IMR-90 (cell line): ENCODE measurements at regions not wholly inside any gene's neighbourhood (a gene's known extent, or its start where the extent isn't known, plus 50 kb on each side); places are given as distances from the start of the nearest gene placed in this dataset.

Source experiments
- ATAC-seq: fragments of 200-7000 bp; cut with Tn5 transposase; 2 replicates; pipeline ENCODE4 v1.9.1; 2020; ENCODE audit warnings: low read depth, mild to moderate bottlenecking, moderate library complexity
- BruUV-seq: library from RNA; stranded (reverse); fragments of 400-500 nt; replicated peaks from 2 replicates; lab custom pipeline; 2021; lab: Mats Ljungman, UMichigan
- CTCF ChIA-PET: fragments of 300-600 bp; formaldehyde crosslinking; extraction: SDS; loops from one replicate; lab custom pipeline; 2021; ENCODE audit warnings: antibody characterized with exemption; lab: Yijun Ruan, JAX
- POLR2A ChIA-PET: fragments of 300-600 bp; sonication (Branson Sonifier 250); formaldehyde crosslinking; loops from one replicate; lab custom pipeline; 2022; ENCODE audit warnings: antibody characterized with exemption; ENCODE audit not compliant: unreplicated experiment; lab: Charles Lee
- DNase-seq: peaks from one replicate; pipeline ENCODE4 v3.0.0; 2013
- H2AFZ ChIP-seq: replicated peaks from 2 replicates; pipeline ENCODE3; 2013; ENCODE audit warnings: low read length, mild to moderate bottlenecking; ENCODE audit not compliant: poor library complexity
- H2AK5ac ChIP-seq: 2 replicates; pipeline ENCODE4 v1.6.1; 2013; ENCODE audit warnings: low read depth, low read length, inconsistent platforms
- H2AK9ac ChIP-seq: replicated peaks from 2 replicates; pipeline ENCODE3; 2013; ENCODE audit warnings: mild to moderate bottlenecking, low read depth, low read length, moderate library complexity; ENCODE audit not compliant: poor library complexity
- H2BK120ac ChIP-seq: 2 replicates; pipeline ENCODE4 v1.6.1; 2013; ENCODE audit warnings: low read depth, low read length, inconsistent platforms
- H2BK15ac ChIP-seq: 3 replicates; pipeline ENCODE4 v1.6.1; 2013; ENCODE audit warnings: low read depth, low read length, inconsistent platforms
- H2BK20ac ChIP-seq: 2 replicates; pipeline ENCODE4 v1.6.1; 2013; ENCODE audit warnings: low read depth, mild to moderate bottlenecking, inconsistent platforms, low read length, moderate library complexity
- H2BK5ac ChIP-seq: 2 replicates; pipeline ENCODE4 v1.6.1; 2013; ENCODE audit warnings: mild to moderate bottlenecking, low read depth, low read length, inconsistent platforms; ENCODE audit not compliant: poor library complexity, severe bottlenecking
- H3K14ac ChIP-seq: replicated peaks from 2 replicates; pipeline ENCODE4 v1.6.1; 2013; ENCODE audit warnings: low read depth, low read length, inconsistent platforms
- H3K18ac ChIP-seq: 2 replicates; pipeline ENCODE4 v1.6.1; 2013; ENCODE audit warnings: low read depth, low read length, control low read depth
- H3K23ac ChIP-seq: 2 replicates; pipeline ENCODE4 v1.6.1; 2013; ENCODE audit warnings: low read depth, low read length, inconsistent platforms
- H3K27ac ChIP-seq: 2 replicates; pipeline ENCODE4 v1.5.1; 2013; ENCODE audit warnings: mild to moderate bottlenecking, control low read depth, low read length; ENCODE audit not compliant: insufficient read depth
- H3K27me3 ChIP-seq: 2 replicates; pipeline ENCODE4 v1.6.1; 2013; ENCODE audit warnings: low read length; ENCODE audit not compliant: control insufficient read depth, insufficient read depth
- H3K36me3 ChIP-seq: 2 replicates; pipeline ENCODE4 v1.6.1; 2013; ENCODE audit warnings: low read length, mixed read lengths; ENCODE audit not compliant: control insufficient read depth, insufficient read depth
- H3K4ac ChIP-seq: 2 replicates; pipeline ENCODE4 v1.6.1; 2013; ENCODE audit warnings: low read depth, low read length, inconsistent platforms
- H3K4me1 ChIP-seq: 2 replicates; pipeline ENCODE4 v1.6.1; 2013; ENCODE audit warnings: low read length, mixed read lengths; ENCODE audit not compliant: control insufficient read depth, insufficient read depth
- H3K4me2 ChIP-seq: 2 replicates; pipeline ENCODE4 v1.6.1; 2013; ENCODE audit warnings: low read depth, mild to moderate bottlenecking, control low read depth, low read length, moderate library complexity
- H3K4me3 ChIP-seq: 2 replicates; pipeline ENCODE4 v1.5.1; 2013; ENCODE audit warnings: low read depth, mild to moderate bottlenecking, control low read depth, low read length, moderate library complexity; ENCODE audit not compliant: insufficient read depth
- H3K56ac ChIP-seq: 2 replicates; pipeline ENCODE4 v1.6.1; 2013; ENCODE audit warnings: low read length, inconsistent platforms; ENCODE audit not compliant: insufficient read depth; ENCODE audit errors: extremely low read depth
- H3K79me1 ChIP-seq, 2 experiments: 2 replicates each; pipeline ENCODE4 v1.6.1; 2013; ENCODE audit warnings: low read length in 2 of 2, inconsistent platforms in 1 of 2, low read depth in 1 of 2
- H3K9ac ChIP-seq: 2 replicates; pipeline ENCODE4 v1.6.1; 2013; ENCODE audit warnings: low read depth, low read length, control low read depth
- H3K9me1 ChIP-seq: 2 replicates; pipeline ENCODE4 v1.6.1; 2013; ENCODE audit warnings: low read length, inconsistent platforms; ENCODE audit not compliant: insufficient read depth
- H3K9me3 ChIP-seq: 2 replicates; pipeline ENCODE4 v1.6.1; 2013; ENCODE audit warnings: low read length; ENCODE audit not compliant: control insufficient read depth, insufficient read depth
- H4K20me1 ChIP-seq: 2 replicates; pipeline ENCODE4 v1.6.1; 2013; ENCODE audit warnings: low read length, inconsistent platforms; ENCODE audit not compliant: insufficient read depth
- H4K5ac ChIP-seq: 2 replicates; pipeline ENCODE4 v1.6.1; 2013; ENCODE audit warnings: mild to moderate bottlenecking, low read depth, low read length, control low read depth
- H4K8ac ChIP-seq, 2 experiments: 2 replicates each; pipeline ENCODE4 v1.6.1; 2013; ENCODE audit warnings: low read depth in 2 of 2, low read length in 2 of 2, control low read depth in 1 of 2, inconsistent platforms in 1 of 2
- H4K91ac ChIP-seq: 2 replicates; pipeline ENCODE4 v1.6.1; 2013; ENCODE audit warnings: low read depth, low read length, inconsistent platforms; ENCODE audit not compliant: insufficient read depth
- BHLHE40 ChIP-seq: fragments of 150-350 bp; IDR thresholded peaks from 2 replicates; pipeline ENCODE4 v1.6.1; 2016; ENCODE audit warnings: mild to moderate bottlenecking, low read depth, low read length
- CEBPB ChIP-seq: IDR thresholded peaks from 2 replicates; pipeline ENCODE4 v1.6.1; 2012; ENCODE audit warnings: low read depth, low read length, improper control_type of control experiment
- CHD1 ChIP-seq: IDR thresholded peaks from 2 replicates; pipeline ENCODE4 v1.6.1; 2012; ENCODE audit warnings: low read depth, low read length, improper control_type of control experiment
- CTCF ChIP-seq: conservative IDR thresholded peaks from 2 replicates; pipeline ENCODE4 v1.5.1; 2012; ENCODE audit warnings: mild to moderate bottlenecking, low read depth, low read length, improper control_type of control experiment
- ELK1 ChIP-seq: fragments of 150-350 bp; IDR thresholded peaks from 2 replicates; pipeline ENCODE4 v1.6.1; 2016; ENCODE audit warnings: low read depth, mild to moderate bottlenecking, low read length, moderate library complexity, borderline replicate concordance
- FOS ChIP-seq: fragments of 150-350 bp; IDR thresholded peaks from 2 replicates; pipeline ENCODE4 v1.6.1; 2016; ENCODE audit warnings: low read depth, low read length
- MAFK ChIP-seq: IDR thresholded peaks from 2 replicates; pipeline ENCODE4 v1.6.1; 2012; ENCODE audit warnings: low read depth, low read length, improper control_type of control experiment
- MAZ ChIP-seq: IDR thresholded peaks from 2 replicates; pipeline ENCODE4 v1.6.1; 2012; ENCODE audit warnings: low read depth, mild to moderate bottlenecking, low read length, improper control_type of control experiment, moderate library complexity, borderline replicate concordance
- MXI1 ChIP-seq: IDR thresholded peaks from 2 replicates; pipeline ENCODE4 v1.6.1; 2012; ENCODE audit warnings: low read depth, mild to moderate bottlenecking, low read length, moderate library complexity, borderline replicate concordance
- NFE2L2 ChIP-seq: fragments of 150-350 bp; IDR thresholded peaks from 2 replicates; pipeline ENCODE4 v1.6.1; 2016; ENCODE audit warnings: low read depth, mild to moderate bottlenecking, low read length
- POLR2A ChIP-seq: IDR thresholded peaks from 2 replicates; pipeline ENCODE4 v1.6.1; 2012; ENCODE audit warnings: mild to moderate bottlenecking, low read depth, low read length
- RAD21 ChIP-seq: IDR thresholded peaks from 2 replicates; pipeline ENCODE4 v1.6.1; 2012; ENCODE audit warnings: low read length, improper control_type of control experiment
- RCOR1 ChIP-seq: IDR thresholded peaks from 2 replicates; pipeline ENCODE4 v1.6.1; 2012; ENCODE audit warnings: mild to moderate bottlenecking, low read length, improper control_type of control experiment; ENCODE audit not compliant: insufficient replicate concordance
- RFX5 ChIP-seq: IDR thresholded peaks from 2 replicates; pipeline ENCODE4 v1.8.0; 2012; ENCODE audit warnings: low read depth, mild to moderate bottlenecking, low read length, moderate library complexity
- SMC3 ChIP-seq: fragments of 150-350 bp; IDR thresholded peaks from 2 replicates; pipeline ENCODE4 v1.6.1; 2016; ENCODE audit warnings: low read depth, mild to moderate bottlenecking, antibody characterized with exemption, low read length, moderate library complexity
- USF2 ChIP-seq: fragments of 150-350 bp; IDR thresholded peaks from 2 replicates; pipeline ENCODE4 v1.6.1; 2017; ENCODE audit warnings: mild to moderate bottlenecking, antibody characterized with exemption, low read length, low read depth
- WGBS, 2 experiments: methylation state at CpG; one replicate each; pipeline versions ENCODE4 v1.1.5 to v1.1.7; 2013; ENCODE audit warnings: missing lambda C conversion rate in 2 of 2; ENCODE audit not compliant: insufficient read length in 1 of 2; ENCODE audit errors: extremely low coverage in 2 of 2; 5-methylcytosine and 5-hydroxymethylcytosine counted together
- dilution Hi-C: fragments of 300-500 bp; cut with HindIII; formaldehyde crosslinking; loops from one replicate; pipeline ENCODE4 v1.14.3; 2018; ENCODE audit warnings: low sequenced_read_pairs; ENCODE audit not compliant: unreplicated experiment
- in situ Hi-C: fragments of 300-500 bp; cut with MboI; formaldehyde crosslinking; loops from 3 replicates; pipeline ENCODE4 v1.14.3; 2019; ENCODE audit warnings: low sequenced_read_pairs, inconsistent platforms, mixed read lengths
- intact Hi-C: fragments of 100-400 bp; cut with micrococcal nuclease; formaldehyde crosslinking; loops from 2 replicates; pipeline ENCODE4 v1.10.0; 2022

GRCh38 chr4:71163317-71163716 is 169.9 kb downstream of the DCK start:
- ChIA-PET CTCF (no interaction called here), POLR2A (no interaction called here)
- Histone ChIP-seq H2AFZ (no peak overlapping the region), H3K9me3 (no peaks in the 10 kb centered on the region), H3K9me1 (no peaks in the 10 kb centered on the region), H3K18ac (no peak overlapping the region), H3K27ac (no peak overlapping the region), H3K27me3 (no peaks in the 10 kb centered on the region), H2AK5ac (no peak overlapping the region), H3K56ac (no peak overlapping the region), H2BK15ac (no peak overlapping the region), H3K4me1 (peaks cover 3% of the 10 kb centered on the region), H3K9ac (no peak overlapping the region), H4K20me1 (no peaks in the 10 kb centered on the region), H3K36me3 (no peaks in the 10 kb centered on the region), H4K8ac (no peak overlapping the region), H2BK5ac (no peak overlapping the region), H3K4ac (no peak overlapping the region), H3K14ac (no peak overlapping the region), H2AK9ac (no peak overlapping the region), H3K79me1 (no peaks in the 10 kb centered on the region), H3K4me2 (no peak overlapping the region), H4K91ac (no peak overlapping the region), H3K4me3 (no peak overlapping the region), H3K23ac (no peak overlapping the region), H2BK120ac (no peak overlapping the region), H2BK20ac (no peak overlapping the region), H4K5ac (no peak overlapping the region)
- in situ Hi-C loops (no loop called here), dilution Hi-C loops (no loop called here), intact Hi-C loops (no loop called here)
- DNase-seq, result peak; percentile 60
- no CpG with 5 or more reads among the region's 2 CpGs for WGBS, 2 experiments
- BruUV-seq, result no TSS peak
- peak; percentile 73 for ATAC-seq
- TF ChIP-seq SMC3, result no peak
- TF ChIP-seq NFE2L2, result no peak
- TF ChIP-seq MXI1, result no peak
- no peak for TF ChIP-seq USF2
- TF ChIP-seq MAFK, result no peak
- TF ChIP-seq POLR2A, result no peak
- no peak for TF ChIP-seq RAD21
- TF ChIP-seq FOS, result no peak
- TF ChIP-seq RFX5, result no peak
- TF ChIP-seq CEBPB, result no peak
- TF ChIP-seq BHLHE40, result no peak
- no peak for TF ChIP-seq MAZ
- no peak for TF ChIP-seq CTCF
- no peak for TF ChIP-seq CHD1
- no peak for TF ChIP-seq RCOR1
- TF ChIP-seq ELK1, result no peak
